Tibial nerve (tissue), 4 donors: ENCODE measurements at regions not wholly inside any gene's neighbourhood (a gene's known extent, or its start where the extent isn't known, plus 50 kb on each side); places are given as distances from the start of the nearest gene placed in this dataset.

Source experiments
- CTCF ChIP-seq, 5 experiments: fragments of 200-600 bp in 3 of 5; fragments of 450-650 bp in 2 of 5; sonication (generic) in 3 of 5; IDR thresholded peaks; one replicate each; pipeline ENCODE4 v1.5.1; 2016 to 2019; ENCODE audit warnings: antibody characterized with exemption in 5 of 5, mild to moderate bottlenecking in 3 of 5, moderate library complexity in 2 of 5
- EP300 ChIP-seq, 2 donors: sonication (generic); formaldehyde crosslinking; IDR thresholded peaks; one replicate each; pipeline ENCODE4 v1.6.1; 2017; ENCODE audit warnings: antibody characterized with exemption in 2 of 2, mild to moderate bottlenecking in 1 of 2

- TF ChIP-seq CTCF (IDR thresholded peaks at IDR 0.05) (no peak), EP300 (IDR thresholded peaks at IDR 0.05) (no peak)
Observed at GRCh38 chr5:159786201-159786600, 130.1 kb upstream of the ADRA1B start.
